Kasumi-1 (cell line): ENCODE measurements at regions not wholly inside any gene's neighbourhood (a gene's known extent, or its start where the extent isn't known, plus 50 kb on each side); places are given as distances from the start of the nearest gene placed in this dataset.
"Not testable (repeated sequence)": the region's sequence is repeated elsewhere in the genome, so short reads cannot be mapped to it uniquely, and the experiment has no call there.

Experiments used
- DNase-seq, 2 experiments: peaks; one replicate each; lab custom pipeline; 2025; lab: John Stamatoyannopoulos, UW

DNA sequence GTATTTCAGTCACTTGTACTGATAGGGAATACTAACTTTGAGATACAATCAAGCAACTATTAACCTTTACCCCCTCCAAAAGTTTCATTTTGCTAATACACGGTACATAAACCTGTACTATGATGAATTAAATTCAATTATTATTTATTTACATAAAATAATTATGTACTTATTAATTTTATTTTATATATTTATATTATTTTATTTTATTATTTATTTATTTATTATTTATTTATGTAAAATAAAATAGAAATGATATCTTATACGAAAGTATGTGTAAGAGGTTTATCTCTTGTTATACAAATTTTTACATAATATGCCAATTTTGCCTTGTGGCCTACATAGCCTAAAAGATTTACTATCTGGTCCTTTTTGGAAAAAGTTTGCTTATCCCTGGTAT is 564.3 kb downstream of the SLITRK5 start:
- DNase-seq: no peak

- no peak for DNase-seq
These were observed 575.1 kb downstream of the SLITRK5 start for GRCh38 chr13:88246239-88246638.

DNA sequence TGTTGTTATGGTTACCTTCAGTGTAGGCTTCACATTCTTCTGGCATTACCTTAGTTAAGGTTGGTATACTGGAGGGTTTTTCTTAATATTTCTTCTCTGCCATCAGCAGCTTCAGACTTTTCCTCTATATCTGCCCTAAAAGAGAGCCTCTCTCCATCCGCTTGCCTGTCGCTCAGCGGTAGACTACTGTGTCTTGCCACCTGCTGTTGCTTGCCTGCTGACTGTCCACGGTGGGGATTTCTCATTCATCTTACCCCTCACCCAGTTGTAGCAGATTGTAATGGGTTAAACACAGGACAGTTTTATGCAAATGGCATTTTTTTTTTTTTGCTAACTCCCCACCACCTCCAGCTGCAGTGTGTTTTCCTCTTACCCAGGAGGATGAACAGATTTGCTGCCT is 577.2 kb downstream of the SLITRK5 start:
- no peak for DNase-seq

- DNase-seq: no peak
These were observed 586.5 kb downstream of the SLITRK5 start for GRCh38 chr13:88257706-88258105.

DNA sequence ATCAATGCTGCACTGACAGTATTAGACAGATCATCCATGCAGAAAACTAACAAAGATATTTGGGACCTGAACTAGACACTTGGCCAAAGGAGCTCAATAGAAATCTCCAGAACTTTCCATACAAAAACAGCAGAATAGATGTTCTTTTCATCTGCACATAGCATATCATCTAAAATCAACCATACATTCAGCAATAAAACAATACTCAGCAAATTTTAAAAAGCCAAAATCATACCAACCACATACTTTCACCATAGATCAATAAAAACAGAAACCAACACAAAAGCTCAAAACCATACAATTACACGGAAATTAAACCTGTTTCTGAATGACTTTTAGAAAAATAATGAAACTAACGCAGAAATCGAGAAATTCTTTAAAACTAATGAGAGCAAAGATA is 592.6 kb downstream of the SLITRK5 start:
- no peak for DNase-seq

DNA sequence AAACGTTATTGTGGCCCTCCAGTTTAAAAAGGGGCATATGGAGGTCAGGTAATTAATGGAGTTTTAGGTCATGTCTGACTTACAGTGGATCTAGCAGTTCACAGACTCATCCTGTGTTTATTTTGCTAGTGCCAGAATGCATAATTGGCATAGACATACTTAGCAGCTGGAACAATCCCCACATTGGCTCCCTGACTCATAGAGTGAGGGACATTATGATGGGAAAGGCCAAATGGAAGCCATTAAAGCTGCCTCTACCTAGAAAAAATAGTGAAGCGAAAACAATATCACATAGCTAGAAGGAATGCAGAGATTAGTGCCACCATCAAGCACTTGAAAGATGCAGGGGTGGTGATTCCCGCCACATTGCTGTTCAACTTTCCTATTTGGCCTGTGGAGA is 610.7 kb downstream of the SLITRK5 start:
- no peak for DNase-seq

DNA sequence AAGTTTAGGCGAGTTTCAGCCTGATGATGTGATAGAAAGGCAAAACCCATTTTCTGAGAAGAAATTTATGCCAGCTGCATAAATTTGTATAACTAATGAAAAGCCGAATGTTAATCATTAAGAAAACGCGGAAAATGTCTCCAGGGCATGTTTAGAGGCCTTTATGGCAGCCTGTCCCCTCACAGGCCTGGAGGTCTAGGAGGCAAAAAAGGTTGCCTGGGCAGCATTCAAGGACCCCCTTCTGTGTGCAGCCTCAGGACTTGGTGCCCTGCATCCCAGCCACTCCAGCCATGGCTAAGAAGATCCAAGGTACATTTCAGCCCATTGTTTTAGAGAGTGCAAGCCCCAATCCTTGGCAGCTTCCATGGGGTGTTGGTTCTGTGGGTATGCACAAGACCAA is 614.2 kb downstream of the SLITRK5 start:
- no peak for DNase-seq

GRCh38 chr13:88288326-88288725 is 617.2 kb downstream of the SLITRK5 start:
- no peak for DNase-seq

DNA sequence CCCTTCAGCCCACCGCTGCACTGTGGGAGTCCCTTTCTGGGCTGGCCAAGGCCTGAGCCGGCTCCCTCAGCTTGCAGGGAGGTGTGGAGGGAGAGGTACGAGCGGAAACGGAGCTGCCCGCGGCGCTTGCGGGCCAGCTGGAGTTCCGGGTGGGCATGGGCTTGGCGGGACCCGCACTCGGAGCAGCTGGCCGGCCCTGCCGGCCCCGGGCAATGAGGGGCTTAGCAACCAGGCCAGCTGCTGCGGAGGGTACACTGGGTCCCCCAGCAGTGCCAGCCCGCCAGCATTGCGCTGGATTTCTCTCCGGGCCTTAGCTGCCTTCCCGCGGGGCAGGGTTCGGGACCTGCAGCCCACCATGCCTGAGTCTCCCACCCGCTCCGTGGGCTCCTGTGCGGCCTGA is 620.6 kb downstream of the SLITRK5 start:
- DNase-seq: not testable (repeated sequence)

GRCh38 chr13:88294368-88294767 is 623.2 kb downstream of the SLITRK5 start:
- no peak for DNase-seq

DNA sequence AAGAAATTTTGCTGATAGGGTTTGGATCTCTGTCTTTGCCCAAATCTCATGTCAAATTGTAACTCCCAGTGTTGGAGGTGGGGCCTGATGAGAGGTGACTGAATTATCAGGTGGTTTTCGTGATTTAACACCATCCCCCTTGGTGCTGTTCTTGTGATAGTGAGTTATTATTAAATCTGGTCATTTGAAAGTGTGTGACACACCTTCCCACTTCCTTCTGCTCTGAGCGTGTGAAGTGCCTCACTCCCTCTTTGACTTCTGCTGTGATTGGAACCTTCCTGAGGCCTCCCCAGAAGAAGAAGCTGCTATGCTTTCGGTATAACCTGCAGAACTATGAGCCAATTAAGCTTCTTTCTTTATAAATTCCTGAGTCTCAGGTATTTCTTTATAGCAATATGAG is 632.0 kb downstream of the SLITRK5 start:
- DNase-seq: no peak

GRCh38 chr13:88303605-88304004 is 632.4 kb downstream of the SLITRK5 start:
- peak; percentile 2 to 24 for DNase-seq

DNA sequence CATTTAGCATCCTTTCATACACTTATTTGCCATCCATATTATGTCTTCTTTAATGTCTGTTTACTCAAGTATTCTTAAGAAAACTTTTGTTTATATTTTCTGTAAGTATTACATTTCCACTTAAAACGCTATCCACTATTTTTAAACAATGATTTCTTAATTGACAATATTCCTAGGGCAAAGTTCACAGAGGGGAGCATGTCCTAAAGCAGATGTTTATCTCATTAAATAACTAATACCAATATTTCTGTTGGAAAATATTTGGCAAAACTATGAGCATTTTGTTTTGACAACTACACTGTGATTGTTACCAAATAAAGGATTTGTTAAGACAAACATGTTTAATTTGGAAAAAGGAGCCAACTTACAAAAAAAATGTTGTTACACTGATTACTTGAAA is 643.3 kb downstream of the SLITRK5 start:
- DNase-seq: no peak

DNA sequence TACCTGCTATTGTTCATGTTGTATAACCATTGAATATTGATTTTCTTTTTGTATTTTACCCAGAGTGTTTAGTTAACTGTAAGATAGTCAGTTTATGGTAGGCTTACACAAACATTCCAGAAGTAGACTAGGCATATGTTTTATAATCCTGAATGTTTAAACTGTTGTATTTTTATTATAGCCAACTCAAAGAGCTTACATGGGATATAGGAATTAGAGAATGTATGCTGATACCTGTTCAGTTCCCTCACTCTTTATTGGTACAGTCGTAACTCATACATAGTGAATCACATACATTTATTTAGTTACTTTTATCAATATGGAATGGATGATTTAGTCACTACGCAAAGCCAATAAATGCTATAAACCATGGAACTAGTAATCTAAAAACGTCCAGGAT is 657.9 kb downstream of the SLITRK5 start:
- no peak for DNase-seq

DNA sequence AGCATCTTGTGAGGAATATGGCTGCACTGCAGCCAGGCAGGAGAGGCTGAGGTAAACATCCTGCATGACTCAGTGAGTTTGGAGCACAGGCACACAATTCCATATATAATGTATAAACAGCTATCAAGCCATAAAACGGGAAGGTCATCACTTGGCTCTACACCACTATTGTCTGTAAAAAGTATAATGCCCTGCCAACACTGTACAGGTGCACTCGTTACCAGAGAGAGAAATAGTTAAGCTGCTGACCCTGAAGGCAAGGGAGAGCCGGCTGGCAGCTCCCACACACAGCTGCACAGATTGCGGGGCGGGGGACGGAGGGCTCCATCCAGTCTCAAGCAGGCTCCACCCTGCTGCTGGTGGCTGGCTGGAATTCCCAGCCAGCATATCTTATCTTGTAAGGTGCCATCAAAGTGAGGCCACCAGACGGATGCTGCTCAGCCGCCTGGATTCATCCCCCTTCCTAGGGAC is 668.1 kb downstream of the SLITRK5 start:
- no peak for DNase-seq

- DNase-seq: no peak
These were observed 674.1 kb downstream of the SLITRK5 start for GRCh38 chr13:88345171-88345847.

DNA sequence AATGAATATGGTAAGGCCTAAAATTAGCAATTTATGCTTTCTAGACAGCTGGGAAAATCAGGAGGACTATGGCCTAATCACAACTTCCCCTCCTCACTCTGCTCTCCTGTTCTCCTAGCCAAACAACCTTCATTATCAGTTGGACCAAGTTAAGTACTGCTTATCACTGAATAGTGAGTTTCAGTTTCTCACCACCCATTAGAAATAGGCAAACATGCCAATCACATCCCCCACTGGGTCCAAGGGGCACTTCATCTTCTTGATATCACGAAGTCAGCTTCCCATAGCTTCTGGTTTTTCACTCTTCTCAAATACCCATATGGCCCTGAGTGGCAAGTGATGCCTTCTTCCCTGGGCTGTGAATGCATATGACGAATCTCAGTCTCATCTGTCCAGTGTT is 689.6 kb downstream of the SLITRK5 start:
- DNase-seq: no peak

DNA sequence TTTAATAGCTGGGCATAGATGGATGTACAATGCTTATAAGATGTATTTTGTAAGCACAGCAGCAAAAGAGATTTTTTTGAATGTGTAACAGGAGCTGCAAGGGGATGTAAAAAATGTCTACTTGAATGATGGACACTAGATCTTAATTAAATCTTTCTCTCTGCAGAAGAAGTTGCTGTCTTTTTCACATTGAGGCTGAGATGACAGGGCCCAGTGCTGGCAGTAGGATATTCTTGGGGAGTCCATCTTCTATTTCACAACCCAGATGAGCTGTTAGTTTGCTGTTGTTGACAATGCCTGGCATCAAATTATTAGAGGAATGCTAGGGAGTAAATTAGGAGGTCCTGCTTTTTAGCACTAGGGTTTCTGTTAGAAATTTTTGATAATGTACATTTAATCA is 698.7 kb downstream of the SLITRK5 start:
- no peak for DNase-seq

GRCh38 chr13:88376760-88377388 is 705.7 kb downstream of the SLITRK5 start:
- no peak for DNase-seq

DNA sequence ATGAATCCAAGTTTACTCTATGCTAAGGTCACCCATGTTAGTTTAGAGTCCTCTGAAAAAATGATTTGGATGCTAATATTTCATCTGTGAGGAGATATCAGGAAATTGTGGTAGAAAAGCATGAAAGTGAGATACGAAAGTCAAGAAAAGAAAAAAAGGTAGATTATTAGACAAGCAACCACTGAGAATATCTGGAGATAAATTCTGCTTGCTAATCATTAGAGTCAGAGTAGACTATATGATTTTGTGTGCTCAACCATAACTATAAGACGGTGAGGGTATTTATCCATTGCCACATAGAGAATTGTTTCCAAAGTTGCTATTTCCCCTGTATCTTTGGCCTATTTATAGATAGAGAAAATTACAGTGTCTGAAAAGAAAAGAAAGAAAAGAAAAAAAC is 706.7 kb downstream of the SLITRK5 start:
- DNase-seq: no peak

DNA sequence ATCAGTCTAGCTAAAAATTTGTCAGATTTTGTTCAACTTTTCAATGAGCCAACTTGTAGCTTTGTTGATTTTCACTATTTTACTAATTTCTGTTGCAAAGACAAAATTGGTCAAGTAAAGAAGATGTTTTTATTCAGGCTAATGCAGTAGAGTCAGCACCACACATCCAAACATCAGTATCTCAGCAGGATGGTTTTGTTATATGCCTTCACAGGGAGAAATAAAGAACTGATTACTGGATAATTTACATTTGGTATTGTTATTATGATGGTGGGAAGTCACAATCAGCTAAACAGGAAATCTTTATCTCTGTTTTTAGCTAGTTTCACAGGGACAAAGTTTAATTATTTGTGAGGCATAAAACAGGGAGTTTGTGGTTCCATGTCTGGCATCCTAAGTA is 713.4 kb downstream of the SLITRK5 start:
- no peak for DNase-seq

DNA sequence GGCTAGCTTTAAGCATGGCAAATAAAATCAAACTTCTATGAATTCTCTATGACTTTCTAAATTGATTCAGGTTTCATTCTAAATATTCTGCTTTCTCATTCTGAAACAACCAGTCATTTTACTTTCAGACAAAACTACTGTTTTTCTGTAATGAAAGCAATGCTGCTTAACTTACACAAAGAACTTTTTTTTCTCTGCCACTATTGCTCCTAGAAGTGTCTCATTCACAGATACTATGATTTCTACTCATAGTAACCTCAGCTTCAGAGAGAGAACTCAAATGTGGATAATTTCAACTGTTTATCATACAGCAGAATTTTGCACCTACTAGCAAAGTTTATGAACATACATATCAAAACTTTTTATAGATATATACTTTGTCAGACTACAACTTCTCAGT is 724.6 kb downstream of the SLITRK5 start:
- no peak for DNase-seq

GRCh38 chr13:88411696-88412095 is 740.5 kb downstream of the SLITRK5 start:
- DNase-seq: no peak

GRCh38 chr13:88417801-88418200 is 746.6 kb downstream of the SLITRK5 start:
- no peak for DNase-seq
